ENCODE measurements at regions not wholly inside any gene's neighbourhood (a gene's known extent, or its start where the extent isn't known, plus 50 kb on each side); places are given as distances from the start of the nearest gene placed in this dataset.

DNA sequence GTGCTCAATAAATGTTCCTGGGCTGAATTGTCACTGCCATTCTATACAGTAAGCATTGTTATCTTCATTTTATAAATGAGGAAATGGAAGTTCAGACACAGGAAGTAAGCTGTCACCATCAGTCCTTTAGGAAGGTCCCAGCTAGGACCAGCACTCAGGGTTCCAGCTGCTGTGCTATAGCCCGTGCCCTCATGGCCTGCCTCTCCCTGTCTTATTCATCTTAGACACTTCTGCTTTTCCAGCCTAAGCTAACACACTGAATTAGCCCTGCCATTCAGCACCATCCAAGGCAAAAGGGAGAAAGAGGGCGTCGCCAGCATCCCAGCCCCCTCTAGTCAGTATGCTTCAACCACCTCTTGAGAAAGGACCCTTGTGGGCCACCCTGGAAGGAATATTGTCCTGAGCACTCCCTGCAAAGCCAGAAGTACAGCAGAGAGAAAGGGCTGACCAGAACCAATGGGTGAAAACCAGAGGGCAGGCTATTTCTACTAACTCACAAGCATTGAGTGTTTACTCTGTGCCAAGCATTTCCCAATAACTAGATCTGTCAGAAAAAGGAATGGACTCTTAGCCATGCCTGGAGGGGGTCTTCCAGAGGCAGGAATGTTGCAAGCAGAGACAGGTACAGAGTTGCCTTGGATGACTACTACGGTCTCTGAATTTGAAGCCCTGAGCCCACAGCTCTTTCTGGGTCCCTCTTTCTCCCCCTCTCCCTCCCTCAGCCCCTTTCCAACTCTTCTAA lies 77.9 kb upstream of the NFIA start:
- peaks cover 10% of the 10 kb centered on the region for H3K27me3 ChIP-seq (ENCODE audit: control insufficient read depth, insufficient read depth, low read length, poor library complexity, severe bottlenecking)
- H3K4me3 Mint-ChIP-seq, result no peak overlapping the region
- peaks cover 2% of the 10 kb centered on the region for H3K27me3 Mint-ChIP-seq (ENCODE audit: insufficient read depth)
- H3K36me3 Mint-ChIP-seq (ENCODE audit: low read depth), result no peaks in the 10 kb centered on the region
- TF ChIP-seq, protein P1, sequence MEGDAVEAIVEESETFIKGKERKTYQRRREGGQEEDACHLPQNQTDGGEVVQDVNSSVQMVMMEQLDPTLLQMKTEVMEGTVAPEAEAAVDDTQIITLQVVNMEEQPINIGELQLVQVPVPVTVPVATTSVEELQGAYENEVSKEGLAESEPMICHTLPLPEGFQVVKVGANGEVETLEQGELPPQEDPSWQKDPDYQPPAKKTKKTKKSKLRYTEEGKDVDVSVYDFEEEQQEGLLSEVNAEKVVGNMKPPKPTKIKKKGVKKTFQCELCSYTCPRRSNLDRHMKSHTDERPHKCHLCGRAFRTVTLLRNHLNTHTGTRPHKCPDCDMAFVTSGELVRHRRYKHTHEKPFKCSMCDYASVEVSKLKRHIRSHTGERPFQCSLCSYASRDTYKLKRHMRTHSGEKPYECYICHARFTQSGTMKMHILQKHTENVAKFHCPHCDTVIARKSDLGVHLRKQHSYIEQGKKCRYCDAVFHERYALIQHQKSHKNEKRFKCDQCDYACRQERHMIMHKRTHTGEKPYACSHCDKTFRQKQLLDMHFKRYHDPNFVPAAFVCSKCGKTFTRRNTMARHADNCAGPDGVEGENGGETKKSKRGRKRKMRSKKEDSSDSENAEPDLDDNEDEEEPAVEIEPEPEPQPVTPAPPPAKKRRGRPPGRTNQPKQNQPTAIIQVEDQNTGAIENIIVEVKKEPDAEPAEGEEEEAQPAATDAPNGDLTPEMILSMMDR (conservative IDR thresholded peaks at IDR 0.05), result no peak
- H3K27ac Mint-ChIP-seq, result no peak overlapping the region
- H3K9ac ChIP-seq (ENCODE audit: extremely low read depth, low read length, poor library complexity, severe bottlenecking), result no peak overlapping the region
- no peaks in the 10 kb centered on the region for H3K9me3 ChIP-seq (ENCODE audit: control insufficient read depth, low read length)
- no peaks in the 10 kb centered on the region for H3K9me3 Mint-ChIP-seq
- WGBS, 2 experiments (ENCODE audit: insufficient coverage in 1 of 2, insufficient read length in 1 of 2), result 78 to 83% methylated on average over 2 to 3 of the region's 4 CpGs
- H3K4me1 ChIP-seq (ENCODE audit: control insufficient read depth, insufficient read depth, low read length), result no peaks in the 10 kb centered on the region
- H3K4me1 Mint-ChIP-seq, result peaks cover 5% of the 10 kb centered on the region
- DNase-seq, result no peak
- no peak overlapping the region for H3K4me3 ChIP-seq (ENCODE audit: low read length)
- no peaks in the 10 kb centered on the region for H3K36me3 ChIP-seq (ENCODE audit: control insufficient read depth, insufficient read depth, low read length)
- H3K27ac ChIP-seq (ENCODE audit: low read depth, low read length), result no peak overlapping the region

DNA sequence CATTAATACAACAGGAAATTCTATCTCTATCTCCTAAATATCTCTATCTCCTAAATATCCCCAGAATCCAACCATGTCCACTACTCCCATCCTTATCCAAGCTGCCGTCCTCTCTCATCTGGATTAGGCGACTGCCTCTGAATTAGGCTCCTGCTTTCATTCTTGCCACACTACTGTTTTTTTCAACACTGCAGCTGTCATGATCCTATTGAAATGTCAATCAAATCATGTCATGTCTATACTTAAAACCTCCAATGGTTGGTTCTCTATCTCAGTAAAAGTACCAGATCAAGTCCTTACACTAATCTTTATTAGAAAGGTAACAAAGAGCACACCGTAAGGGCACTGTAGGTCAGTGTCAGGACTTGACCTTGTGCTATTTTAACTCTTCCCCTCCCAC lies 82.0 kb upstream of the NFIA start:
- no peaks in the 10 kb centered on the region for H3K36me3 Mint-ChIP-seq (ENCODE audit: low read depth)

DNA sequence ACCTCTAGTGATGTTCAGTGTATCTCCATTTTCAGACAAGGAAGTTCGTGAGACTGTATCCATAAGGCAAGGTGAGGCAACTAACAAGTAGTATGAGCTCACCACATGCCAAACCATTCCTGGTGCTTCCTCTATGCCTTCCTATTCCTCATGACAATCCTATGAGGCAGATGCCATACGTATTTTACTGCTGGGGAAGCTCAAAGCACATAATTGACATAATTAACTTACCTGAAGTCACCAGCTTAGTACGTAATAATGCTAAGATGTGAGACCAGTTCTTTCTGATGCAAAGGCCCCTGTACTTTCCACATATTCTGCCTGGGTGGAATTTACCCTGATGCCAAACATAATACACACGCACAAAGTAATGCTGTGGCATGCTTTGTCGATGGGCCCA lies 83.6 kb upstream of the NFIA start:
- Histone ChIP-seq H3K27ac (ENCODE audit: low read depth, low read length) (no peak overlapping the region), H3K9me3 (ENCODE audit: control insufficient read depth, low read length) (no peaks in the 10 kb centered on the region), H3K4me3 (ENCODE audit: low read length) (no peak overlapping the region), H3K27me3 (ENCODE audit: control insufficient read depth, insufficient read depth, low read length, poor library complexity, severe bottlenecking) (no peaks in the 10 kb centered on the region), H3K9ac (ENCODE audit: extremely low read depth, low read length, poor library complexity, severe bottlenecking) (no peak overlapping the region), H3K4me1 (ENCODE audit: control insufficient read depth, insufficient read depth, low read length) (no peaks in the 10 kb centered on the region), H3K36me3 (ENCODE audit: control insufficient read depth, insufficient read depth, low read length) (no peaks in the 10 kb centered on the region)
- TF ChIP-seq, protein P1 (conservative IDR thresholded peaks at IDR 0.05), result no peak
- Mint-ChIP-seq H3K9me3 (no peaks in the 10 kb centered on the region), H3K27me3 (ENCODE audit: insufficient read depth) (no peaks in the 10 kb centered on the region), H3K27ac (no peak overlapping the region), H3K4me1 (no peaks in the 10 kb centered on the region), H3K36me3 (ENCODE audit: low read depth) (no peaks in the 10 kb centered on the region), H3K4me3 (no peak overlapping the region)
- DNase-seq, result no peak
- 85 to 87% methylated on average over 5 of the region's 5 CpGs for WGBS, 2 experiments (ENCODE audit: insufficient coverage in 1 of 2, insufficient read length in 1 of 2)

More for the DNA sequence above, 82.0 kb upstream of the NFIA start:
- no peak for DNase-seq
- TF ChIP-seq, protein P1 (conservative IDR thresholded peaks at IDR 0.05), result no peak
- Histone ChIP-seq H3K36me3 (ENCODE audit: control insufficient read depth, insufficient read depth, low read length) (no peaks in the 10 kb centered on the region), H3K27me3 (ENCODE audit: control insufficient read depth, insufficient read depth, low read length, poor library complexity, severe bottlenecking) (peaks cover 5% of the 10 kb centered on the region), H3K4me3 (ENCODE audit: low read length) (no peak overlapping the region), H3K9me3 (ENCODE audit: control insufficient read depth, low read length) (no peaks in the 10 kb centered on the region), H3K4me1 (ENCODE audit: control insufficient read depth, insufficient read depth, low read length) (no peaks in the 10 kb centered on the region), H3K27ac (ENCODE audit: low read depth, low read length) (no peak overlapping the region), H3K9ac (ENCODE audit: extremely low read depth, low read length, poor library complexity, severe bottlenecking) (no peak overlapping the region)
- 92 to 98% methylated on average over 3 of the region's 3 CpGs for WGBS, 2 experiments (ENCODE audit: insufficient coverage in 1 of 2, insufficient read length in 1 of 2)
- H3K27me3 Mint-ChIP-seq (ENCODE audit: insufficient read depth), result peaks cover 2% of the 10 kb centered on the region
- H3K27ac Mint-ChIP-seq, result no peak overlapping the region
- H3K9me3 Mint-ChIP-seq, result no peaks in the 10 kb centered on the region
- no peak overlapping the region for H3K4me3 Mint-ChIP-seq
- H3K4me1 Mint-ChIP-seq, result no peaks in the 10 kb centered on the region
